Endodermal cell (in vitro differentiated cells): ENCODE measurements at regions not wholly inside any gene's neighbourhood (a gene's known extent, or its start where the extent isn't known, plus 50 kb on each side); places are given as distances from the start of the nearest gene placed in this dataset.

Source experiments
- DNase-seq: peaks from one replicate; pipeline ENCODE4 v3.0.0-alpha.2; 2017
- H3K27ac ChIP-seq: 2 replicates; pipeline ENCODE4 v1.5.1; 2013; ENCODE audit warnings: mild to moderate bottlenecking, low read depth, low read length, moderate library complexity
- H3K27me3 ChIP-seq: 2 replicates; pipeline ENCODE4 v1.6.1; 2013; ENCODE audit warnings: mild to moderate bottlenecking, low read length, moderate library complexity; ENCODE audit not compliant: insufficient read depth, control insufficient read depth, poor library complexity, severe bottlenecking
- H3K36me3 ChIP-seq: 2 replicates; pipeline ENCODE4 v1.7.0; 2013; ENCODE audit warnings: mild to moderate bottlenecking, low read length, moderate library complexity; ENCODE audit not compliant: control insufficient read depth, insufficient read depth
- H3K4me1 ChIP-seq: one replicate; pipeline ENCODE4 v1.7.0; 2013; ENCODE audit warnings: low read length; ENCODE audit not compliant: control insufficient read depth, insufficient read depth
- H3K4me3 ChIP-seq: 2 replicates; pipeline ENCODE4 v1.5.1; 2013; ENCODE audit warnings: mild to moderate bottlenecking, low read length, moderate library complexity
- H3K9ac ChIP-seq: 2 replicates; pipeline ENCODE4 v1.6.1; 2013; ENCODE audit warnings: mild to moderate bottlenecking, low read length, moderate library complexity; ENCODE audit not compliant: poor library complexity, severe bottlenecking; ENCODE audit errors: extremely low read depth
- H3K9me3 ChIP-seq: 2 replicates; pipeline ENCODE4 v1.6.1; 2013; ENCODE audit warnings: mild to moderate bottlenecking, low read length, moderate library complexity; ENCODE audit not compliant: control insufficient read depth
- H3K27ac Mint-ChIP-seq: 2 replicates; pipeline ENCODE4 v1.8.0; 2020; ENCODE audit warnings: mixed read lengths
- H3K27me3 Mint-ChIP-seq: 2 replicates; pipeline ENCODE4 v1.8.0; 2021; ENCODE audit warnings: mild to moderate bottlenecking, mixed read lengths; ENCODE audit not compliant: insufficient read depth
- H3K36me3 Mint-ChIP-seq: 2 replicates; pipeline ENCODE4 v1.8.0; 2020; ENCODE audit warnings: low read depth, mixed read lengths
- H3K4me1 Mint-ChIP-seq: 2 replicates; pipeline ENCODE4 v1.8.0; 2020; ENCODE audit warnings: mixed read lengths
- H3K4me3 Mint-ChIP-seq: 2 replicates; pipeline ENCODE4 v1.8.0; 2020; ENCODE audit warnings: mild to moderate bottlenecking, moderate library complexity, mixed read lengths
- H3K9me3 Mint-ChIP-seq: 2 replicates; pipeline ENCODE4 v1.8.0; 2020; ENCODE audit warnings: mild to moderate bottlenecking, mixed read lengths
- CTCF ChIP-seq: fragments of 200-600 bp; sonication (generic); conservative IDR thresholded peaks from 2 replicates; pipeline ENCODE4 v1.5.0; 2021; ENCODE audit warnings: antibody characterized with exemption, mild to moderate bottlenecking
- WGBS, 2 experiments: methylation state at CpG; one replicate each; pipeline versions ENCODE4 v1.1.5 to v1.1.7; 2013; ENCODE audit warnings: missing lambda C conversion rate in 2 of 2, mixed read lengths in 1 of 2; ENCODE audit not compliant: insufficient coverage in 1 of 2, insufficient read length in 1 of 2; 5-methylcytosine and 5-hydroxymethylcytosine counted together

- Mint-ChIP-seq H3K9me3 (peaks cover 2% of the 10 kb centered on the region), H3K4me3 (no peak overlapping the region), H3K27ac (no peak overlapping the region), H3K4me1 (peaks cover 16% of the 10 kb centered on the region), H3K27me3 (peaks cover 5% of the 10 kb centered on the region), H3K36me3 (no peaks in the 10 kb centered on the region)
- no peaks in the 10 kb centered on the region for H3K36me3 ChIP-seq
- no peak overlapping the region for H3K27ac ChIP-seq
- DNase-seq, result no peak
- no peak for TF ChIP-seq CTCF
- H3K4me3 ChIP-seq, result no peak overlapping the region
- WGBS, 2 experiments, result 96 to 100% methylated on average over 1 of the region's 3 CpGs
- H3K4me1 ChIP-seq, result peaks cover 5% of the 10 kb centered on the region
- no peaks in the 10 kb centered on the region for H3K9me3 ChIP-seq
- H3K27me3 ChIP-seq, result no peaks in the 10 kb centered on the region
- no peak overlapping the region for H3K9ac ChIP-seq
Measured at GRCh38 chr6:166027761-166028160, 139.9 kb downstream of the TBXT start.

GRCh38 chr6:166026586-166027126, 141.0 kb downstream of the TBXT start:
- Histone ChIP-seq H3K9me3 (no peaks in the 10 kb centered on the region), H3K9ac (no peak overlapping the region), H3K27ac (no peak overlapping the region), H3K36me3 (no peaks in the 10 kb centered on the region), H3K4me1 (peaks cover 5% of the 10 kb centered on the region), H3K4me3 (no peak overlapping the region), H3K27me3 (no peaks in the 10 kb centered on the region)
- Mint-ChIP-seq H3K36me3 (no peaks in the 10 kb centered on the region), H3K27ac (no peak overlapping the region), H3K9me3 (peaks cover 2% of the 10 kb centered on the region), H3K4me3 (no peak overlapping the region), H3K4me1 (peaks cover 12% of the 10 kb centered on the region), H3K27me3 (peaks cover 5% of the 10 kb centered on the region)
- no peak for DNase-seq
- 86 to 96% methylated on average over 5 to 8 of the region's 8 CpGs for WGBS, 2 experiments
- TF ChIP-seq CTCF, result no peak

- no peaks in the 10 kb centered on the region for H3K36me3 ChIP-seq
- DNase-seq, result no peak
- H3K4me3 ChIP-seq, result no peak overlapping the region
- Mint-ChIP-seq H3K36me3 (no peaks in the 10 kb centered on the region), H3K27me3 (peaks cover 5% of the 10 kb centered on the region), H3K4me3 (no peak overlapping the region), H3K9me3 (peaks cover 2% of the 10 kb centered on the region), H3K27ac (no peak overlapping the region), H3K4me1 (peaks cover 12% of the 10 kb centered on the region)
- no peaks in the 10 kb centered on the region for H3K27me3 ChIP-seq
- WGBS, 2 experiments, result 93 to 100% methylated on average over 4 to 8 of the region's 8 CpGs
- no peaks in the 10 kb centered on the region for H3K9me3 ChIP-seq
- H3K9ac ChIP-seq, result no peak overlapping the region
- no peak for TF ChIP-seq CTCF
- peaks cover 5% of the 10 kb centered on the region for H3K4me1 ChIP-seq
- H3K27ac ChIP-seq, result no peak overlapping the region
Measured at GRCh38 chr6:166025149-166025898, 142.3 kb downstream of the TBXT start.
